Activated T-helper 17 cell treated with anti-CD3 and anti-CD28 coated beads, Interleukin-2, amount 50 U/mL, for 72 hours (primary cell): ENCODE measurements at regions not wholly inside any gene's neighbourhood (a gene's known extent, or its start where the extent isn't known, plus 50 kb on each side); places are given as distances from the start of the nearest gene placed in this dataset.
"Not testable (repeated sequence)": the region's sequence is repeated elsewhere in the genome, so short reads cannot be mapped to it uniquely, and the experiment has no call there.

Experiments used
- ATAC-seq: fragments of 150-1000 bp; cut with Tn5 transposase; replicated peaks from 2 replicates; pipeline ENCODE4 v1.10.0; 2021; ENCODE audit warnings: mild to moderate bottlenecking, moderate library complexity
- H3K27ac Mint-ChIP-seq: one replicate; pipeline ENCODE4 v1.8.0; 2022; ENCODE audit warnings: mixed read lengths
- H3K27me3 Mint-ChIP-seq: one replicate; pipeline ENCODE4 v1.8.0; 2022; ENCODE audit warnings: mixed read lengths
- H3K36me3 Mint-ChIP-seq: one replicate; pipeline ENCODE4 v1.8.0; 2022; ENCODE audit warnings: low read depth, mild to moderate bottlenecking, mixed read lengths
- H3K4me1 Mint-ChIP-seq: one replicate; pipeline ENCODE4 v1.8.0; 2022; ENCODE audit warnings: mixed read lengths
- H3K4me3 Mint-ChIP-seq: one replicate; pipeline ENCODE4 v1.8.0; 2022; ENCODE audit warnings: mild to moderate bottlenecking, mixed read lengths
- H3K9me3 Mint-ChIP-seq: one replicate; pipeline ENCODE4 v1.8.0; 2022; ENCODE audit warnings: mixed read lengths

- Mint-ChIP-seq H3K27me3 (no peaks in the 10 kb centered on the region), H3K9me3 (no peaks in the 10 kb centered on the region), H3K4me3 (no peak overlapping the region), H3K4me1 (no peaks in the 10 kb centered on the region), H3K27ac (no peak overlapping the region), H3K36me3 (no peaks in the 10 kb centered on the region)
- no peak for ATAC-seq
These were observed 219.5 kb downstream of the DHX15 start for GRCh38 chr4:24364852-24365251.

- Mint-ChIP-seq H3K4me1 (no peaks in the 10 kb centered on the region), H3K36me3 (no peaks in the 10 kb centered on the region), H3K27ac (no peak overlapping the region), H3K4me3 (no peak overlapping the region), H3K9me3 (no peaks in the 10 kb centered on the region), H3K27me3 (no peaks in the 10 kb centered on the region)
- ATAC-seq: no peak
These were observed 220.1 kb downstream of the DHX15 start for GRCh38 chr4:24364249-24364648.

- H3K36me3 Mint-ChIP-seq: no peaks in the 10 kb centered on the region
These were observed 220.6 kb downstream of the DHX15 start for GRCh38 chr4:24363751-24364150.

GRCh38 chr4:24352112-24352511 lies 232.2 kb downstream of the DHX15 start:
- Mint-ChIP-seq H3K9me3 (no peaks in the 10 kb centered on the region), H3K27ac (no peak overlapping the region), H3K4me3 (no peak overlapping the region), H3K4me1 (no peaks in the 10 kb centered on the region), H3K36me3 (no peaks in the 10 kb centered on the region), H3K27me3 (peaks cover 8% of the 10 kb centered on the region)
- ATAC-seq: no peak

More at GRCh38 chr4:24363751-24364150, 220.6 kb downstream of the DHX15 start:
- no peaks in the 10 kb centered on the region for H3K4me1 Mint-ChIP-seq
- H3K4me3 Mint-ChIP-seq: no peak overlapping the region
- H3K9me3 Mint-ChIP-seq: no peaks in the 10 kb centered on the region
- no peak for ATAC-seq
- H3K27ac Mint-ChIP-seq: no peak overlapping the region
- no peaks in the 10 kb centered on the region for H3K27me3 Mint-ChIP-seq

- not testable (repeated sequence) for ATAC-seq, H3K36me3 Mint-ChIP-seq, H3K4me3 Mint-ChIP-seq, H3K4me1 Mint-ChIP-seq, H3K9me3 Mint-ChIP-seq, H3K27ac Mint-ChIP-seq, H3K27me3 Mint-ChIP-seq
These were observed 235.0 kb downstream of the DHX15 start for GRCh38 chr4:24349168-24349996.

GRCh38 chr4:24339260-24339659 lies 245.1 kb downstream of the DHX15 start:
- Mint-ChIP-seq H3K27ac (no peak overlapping the region), H3K9me3 (no peaks in the 10 kb centered on the region), H3K4me1 (no peaks in the 10 kb centered on the region), H3K27me3 (no peaks in the 10 kb centered on the region), H3K36me3 (no peaks in the 10 kb centered on the region), H3K4me3 (no peak overlapping the region)
- ATAC-seq: no peak

- H3K27me3 Mint-ChIP-seq: no peaks in the 10 kb centered on the region
- H3K4me1 Mint-ChIP-seq: no peaks in the 10 kb centered on the region
- H3K27ac Mint-ChIP-seq: no peak overlapping the region
- H3K36me3 Mint-ChIP-seq: no peaks in the 10 kb centered on the region
- no peaks in the 10 kb centered on the region for H3K9me3 Mint-ChIP-seq
- H3K4me3 Mint-ChIP-seq: no peak overlapping the region
- no peak for ATAC-seq
These were observed 246.7 kb downstream of the DHX15 start for GRCh38 chr4:24337451-24338190.

GRCh38 chr4:24335616-24336015 lies 248.7 kb downstream of the DHX15 start:
- no peaks in the 10 kb centered on the region for H3K36me3 Mint-ChIP-seq
- no peaks in the 10 kb centered on the region for H3K9me3 Mint-ChIP-seq
- ATAC-seq: no peak
- no peaks in the 10 kb centered on the region for H3K4me1 Mint-ChIP-seq
- no peaks in the 10 kb centered on the region for H3K27me3 Mint-ChIP-seq
- no peak overlapping the region for H3K27ac Mint-ChIP-seq
- no peak overlapping the region for H3K4me3 Mint-ChIP-seq

GRCh38 chr4:24334906-24335305 lies 249.4 kb downstream of the DHX15 start:
- H3K27me3 Mint-ChIP-seq: no peaks in the 10 kb centered on the region
- no peaks in the 10 kb centered on the region for H3K9me3 Mint-ChIP-seq
- no peaks in the 10 kb centered on the region for H3K36me3 Mint-ChIP-seq
- ATAC-seq: no peak
- H3K4me1 Mint-ChIP-seq: no peaks in the 10 kb centered on the region
- no peak overlapping the region for H3K4me3 Mint-ChIP-seq
- no peak overlapping the region for H3K27ac Mint-ChIP-seq

- no peak overlapping the region for H3K4me3 Mint-ChIP-seq
- no peaks in the 10 kb centered on the region for H3K27me3 Mint-ChIP-seq
- no peak overlapping the region for H3K27ac Mint-ChIP-seq
- no peaks in the 10 kb centered on the region for H3K9me3 Mint-ChIP-seq
- ATAC-seq: no peak
- H3K36me3 Mint-ChIP-seq: no peaks in the 10 kb centered on the region
- H3K4me1 Mint-ChIP-seq: no peaks in the 10 kb centered on the region
These were observed 253.8 kb downstream of the DHX15 start for GRCh38 chr4:24330573-24330972.

GRCh38 chr4:24330172-24330571 lies 254.2 kb downstream of the DHX15 start:
- no peaks in the 10 kb centered on the region for H3K27me3 Mint-ChIP-seq
- no peaks in the 10 kb centered on the region for H3K9me3 Mint-ChIP-seq
- no peak overlapping the region for H3K4me3 Mint-ChIP-seq
- ATAC-seq: no peak
- H3K27ac Mint-ChIP-seq: no peak overlapping the region
- no peaks in the 10 kb centered on the region for H3K36me3 Mint-ChIP-seq
- no peaks in the 10 kb centered on the region for H3K4me1 Mint-ChIP-seq

- H3K9me3 Mint-ChIP-seq: no peaks in the 10 kb centered on the region
- no peak overlapping the region for H3K4me3 Mint-ChIP-seq
- no peak for ATAC-seq
- no peak overlapping the region for H3K27ac Mint-ChIP-seq
- no peaks in the 10 kb centered on the region for H3K36me3 Mint-ChIP-seq
- no peaks in the 10 kb centered on the region for H3K4me1 Mint-ChIP-seq
- no peaks in the 10 kb centered on the region for H3K27me3 Mint-ChIP-seq
These were observed 255.6 kb downstream of the DHX15 start for GRCh38 chr4:24328711-24329110.

GRCh38 chr4:24328310-24328709 lies 256.0 kb downstream of the DHX15 start:
- no peak for ATAC-seq
- Mint-ChIP-seq H3K27ac (no peak overlapping the region), H3K4me3 (no peak overlapping the region), H3K4me1 (no peaks in the 10 kb centered on the region), H3K27me3 (no peaks in the 10 kb centered on the region), H3K36me3 (no peaks in the 10 kb centered on the region), H3K9me3 (no peaks in the 10 kb centered on the region)

- H3K27me3 Mint-ChIP-seq: peaks cover 2% of the 10 kb centered on the region
- no peaks in the 10 kb centered on the region for H3K36me3 Mint-ChIP-seq
- no peak overlapping the region for H3K27ac Mint-ChIP-seq
- ATAC-seq: no peak
- peaks cover 3% of the 10 kb centered on the region for H3K9me3 Mint-ChIP-seq
- H3K4me1 Mint-ChIP-seq: no peaks in the 10 kb centered on the region
- no peak overlapping the region for H3K4me3 Mint-ChIP-seq
These were observed 261.4 kb downstream of the DHX15 start for GRCh38 chr4:24322995-24323394.

GRCh38 chr4:24322511-24322910 lies 261.8 kb downstream of the DHX15 start:
- ATAC-seq: no peak

More at GRCh38 chr4:24322511-24322910, 261.8 kb downstream of the DHX15 start:
- no peak overlapping the region for H3K4me3 Mint-ChIP-seq
- peaks cover 3% of the 10 kb centered on the region for H3K9me3 Mint-ChIP-seq
- no peaks in the 10 kb centered on the region for H3K4me1 Mint-ChIP-seq
- H3K27me3 Mint-ChIP-seq: peaks cover 2% of the 10 kb centered on the region
- H3K36me3 Mint-ChIP-seq: no peaks in the 10 kb centered on the region
- no peak overlapping the region for H3K27ac Mint-ChIP-seq
